ENCODE measurements at regions not wholly inside any gene's neighbourhood (a gene's known extent, or its start where the extent isn't known, plus 50 kb on each side); places are given as distances from the start of the nearest gene placed in this dataset.

DNA sequence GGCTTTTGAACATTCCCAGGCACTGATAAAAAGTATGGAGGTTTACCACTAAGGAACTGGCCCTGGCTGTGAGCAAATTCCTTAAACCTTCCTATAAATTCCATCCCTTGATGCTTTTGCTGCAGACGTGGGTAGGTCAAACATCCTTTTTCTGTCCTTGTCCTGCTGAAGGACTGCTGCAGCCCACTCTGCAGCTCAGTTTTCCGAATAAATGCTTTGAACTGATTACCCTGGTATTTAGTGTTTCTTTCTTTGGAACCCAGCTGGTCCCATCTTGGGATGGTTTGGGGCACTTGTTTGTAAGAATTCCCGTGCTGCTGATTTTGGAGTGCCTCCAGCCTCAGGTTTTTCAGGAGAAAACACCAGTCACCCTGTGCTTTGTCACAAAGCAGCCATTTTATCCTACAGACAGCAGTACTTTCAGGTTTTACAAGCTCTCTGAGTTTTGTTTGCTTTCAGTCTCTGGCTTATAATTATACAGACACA, 815.9 kb downstream of the VGLL3 start:
- H3K27ac Mint-ChIP-seq: no peak overlapping the region
- peaks cover 4% of the 10 kb centered on the region for H3K9me3 Mint-ChIP-seq (ENCODE audit: low read depth)
- ATAC-seq (no peak), DNase-seq (no peak)
- H3K36me3 Mint-ChIP-seq: no peaks in the 10 kb centered on the region
- no peak overlapping the region for H3K4me3 Mint-ChIP-seq
- no peaks in the 10 kb centered on the region for H3K4me1 Mint-ChIP-seq
- no peaks in the 10 kb centered on the region for H3K27me3 Mint-ChIP-seq
- CTCF ChIA-PET: no interaction called here

DNA sequence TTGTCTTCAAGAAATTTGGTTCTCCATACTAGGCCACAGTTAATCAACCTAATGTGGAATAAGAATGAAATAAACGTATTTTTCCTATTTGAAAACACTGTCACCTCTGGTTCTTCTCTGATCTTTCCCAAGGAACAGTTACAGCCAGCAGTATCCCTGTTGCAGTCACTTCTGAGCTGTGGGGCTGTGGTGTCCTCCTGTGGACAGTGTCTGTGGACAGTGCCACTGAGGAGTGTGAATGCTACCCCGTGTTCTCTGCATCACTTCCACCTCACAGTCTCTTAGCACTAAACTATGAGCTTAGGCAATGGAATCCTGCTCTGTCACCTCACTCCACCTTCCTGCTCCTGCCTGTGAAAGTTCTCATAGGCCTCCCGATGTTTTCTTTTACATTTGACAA, 817.5 kb downstream of the VGLL3 start:
- CTCF ChIA-PET: no interaction called here
- ATAC-seq (no peak), DNase-seq (no peak)
- Mint-ChIP-seq H3K36me3 (no peaks in the 10 kb centered on the region), H3K4me1 (no peaks in the 10 kb centered on the region), H3K27me3 (no peaks in the 10 kb centered on the region), H3K27ac (no peak overlapping the region), H3K9me3 (ENCODE audit: low read depth) (peaks cover 4% of the 10 kb centered on the region), H3K4me3 (no peak overlapping the region)

DNA sequence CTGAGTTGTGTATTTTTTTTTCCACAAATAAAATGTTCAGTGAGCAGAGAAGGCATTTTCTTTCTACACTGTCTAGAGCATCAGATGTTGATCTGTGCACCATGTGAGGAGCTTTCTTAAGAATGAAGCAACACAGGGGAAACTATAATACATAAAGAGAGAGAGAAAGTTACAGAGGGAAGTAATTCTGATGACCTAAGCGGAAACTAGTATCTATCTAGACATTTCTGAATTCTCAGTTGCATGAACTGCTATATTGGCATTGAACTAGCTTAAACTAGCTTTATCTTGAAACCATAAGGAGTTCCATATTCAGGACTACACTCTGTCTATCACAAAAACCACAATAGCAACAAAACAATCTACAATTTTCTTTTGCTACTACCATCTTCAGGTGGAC, 822.4 kb downstream of the VGLL3 start:
- Mint-ChIP-seq H3K27me3 (no peaks in the 10 kb centered on the region), H3K4me3 (no peak overlapping the region), H3K4me1 (no peaks in the 10 kb centered on the region), H3K27ac (no peak overlapping the region), H3K36me3 (no peaks in the 10 kb centered on the region), H3K9me3 (ENCODE audit: low read depth) (peaks cover 8% of the 10 kb centered on the region)
- DNase-seq: no peak
- no peak for ATAC-seq
- CTCF ChIA-PET: no interaction called here

- Mint-ChIP-seq H3K4me3 (no peak overlapping the region), H3K4me1 (no peaks in the 10 kb centered on the region), H3K36me3 (no peaks in the 10 kb centered on the region), H3K27me3 (no peaks in the 10 kb centered on the region), H3K27ac (no peak overlapping the region), H3K9me3 (ENCODE audit: low read depth) (peaks cover 6% of the 10 kb centered on the region)
- ATAC-seq (no peak), DNase-seq (no peak)
- CTCF ChIA-PET: no interaction called here
Observed at GRCh38 chr3:86162521-86162920, 828.4 kb downstream of the VGLL3 start.

- no peak for DNase-seq
- H3K36me3 Mint-ChIP-seq: no peaks in the 10 kb centered on the region
- no peak overlapping the region for H3K27ac Mint-ChIP-seq
- H3K4me3 Mint-ChIP-seq: no peak overlapping the region
- H3K9me3 Mint-ChIP-seq (ENCODE audit: low read depth): peaks cover 6% of the 10 kb centered on the region
- H3K27me3 Mint-ChIP-seq: no peaks in the 10 kb centered on the region
- no peak for ATAC-seq
- no peaks in the 10 kb centered on the region for H3K4me1 Mint-ChIP-seq
- CTCF ChIA-PET: no interaction called here
Observed at GRCh38 chr3:86161493-86161892, 829.5 kb downstream of the VGLL3 start.

DNA sequence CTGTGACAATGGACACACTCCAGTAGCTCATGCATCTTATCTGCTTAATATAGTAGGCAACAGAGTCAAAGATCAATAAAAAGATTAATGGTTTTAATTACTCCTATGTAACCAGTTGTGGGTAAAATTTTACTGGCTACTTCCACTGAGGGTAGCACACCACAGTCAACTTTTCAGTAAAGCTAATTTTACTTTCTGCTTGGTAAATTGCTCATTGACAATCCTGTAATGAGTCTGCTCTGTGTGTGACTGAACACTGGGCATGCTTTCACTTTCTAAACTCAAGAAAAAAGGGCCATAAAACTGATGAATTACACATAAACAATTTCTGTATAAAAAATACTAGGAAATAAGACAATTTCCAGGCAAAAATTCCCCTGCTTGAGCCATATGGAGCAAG, 838.3 kb downstream of the VGLL3 start:
- Mint-ChIP-seq H3K4me1 (no peaks in the 10 kb centered on the region), H3K9me3 (ENCODE audit: low read depth) (peaks cover 12% of the 10 kb centered on the region), H3K4me3 (no peak overlapping the region), H3K27me3 (no peaks in the 10 kb centered on the region), H3K27ac (no peak overlapping the region), H3K36me3 (no peaks in the 10 kb centered on the region)
- DNase-seq (no peak), ATAC-seq (no peak)
- CTCF ChIA-PET: no interaction called here

GRCh38 chr3:86149054-86149453, 841.9 kb downstream of the VGLL3 start:
- Mint-ChIP-seq H3K9me3 (ENCODE audit: low read depth) (peaks cover 15% of the 10 kb centered on the region), H3K36me3 (no peaks in the 10 kb centered on the region), H3K4me1 (no peaks in the 10 kb centered on the region), H3K27me3 (no peaks in the 10 kb centered on the region), H3K4me3 (no peak overlapping the region), H3K27ac (no peak overlapping the region)
- DNase-seq (no peak), ATAC-seq (no peak)
- CTCF ChIA-PET: no interaction called here

- Mint-ChIP-seq H3K36me3 (no peaks in the 10 kb centered on the region), H3K4me3 (no peak overlapping the region), H3K27me3 (no peaks in the 10 kb centered on the region), H3K4me1 (no peaks in the 10 kb centered on the region), H3K27ac (no peak overlapping the region), H3K9me3 (ENCODE audit: low read depth) (peaks cover 15% of the 10 kb centered on the region)
- no peak for ATAC-seq
- CTCF ChIA-PET: no interaction called here
- DNase-seq: no peak
Observed at GRCh38 chr3:86147119-86147518, 843.8 kb downstream of the VGLL3 start.

DNA sequence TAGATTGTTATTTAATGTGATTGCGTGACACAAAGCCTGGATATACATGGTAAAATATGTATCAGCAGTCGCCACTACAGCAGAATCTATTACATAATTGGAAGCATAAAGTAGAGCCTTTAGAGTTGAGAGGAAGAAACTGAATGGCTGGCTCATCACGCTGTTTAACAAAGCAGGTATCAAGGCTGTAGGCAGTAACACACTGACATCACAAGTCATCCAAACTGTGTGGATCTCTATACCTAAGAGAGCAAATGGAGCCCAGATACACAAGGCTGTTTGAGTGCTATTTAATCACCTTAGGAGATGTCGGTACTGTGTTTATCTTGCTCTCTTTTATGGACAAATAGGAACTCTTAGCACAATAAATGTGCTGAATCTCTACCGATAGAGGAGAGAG, 864.4 kb downstream of the VGLL3 start:
- no peaks in the 10 kb centered on the region for H3K9me3 Mint-ChIP-seq (ENCODE audit: low read depth)
- no peak overlapping the region for H3K4me3 Mint-ChIP-seq
- H3K27me3 Mint-ChIP-seq: no peaks in the 10 kb centered on the region
- H3K27ac Mint-ChIP-seq: no peak overlapping the region
- H3K36me3 Mint-ChIP-seq: no peaks in the 10 kb centered on the region
- H3K4me1 Mint-ChIP-seq: no peaks in the 10 kb centered on the region
- DNase-seq (no peak), ATAC-seq (no peak)
- CTCF ChIA-PET: no interaction called here

Data from activated CD8-positive, alpha-beta memory T cell treated with anti-CD3 and anti-CD28 coated beads, Interleukin-2, amount 10 ng/mL, durations not matched to agents 7 days and 5 days (primary cell).